OCI-LY1 (cell line): ENCODE measurements at regions not wholly inside any gene's neighbourhood (a gene's known extent, or its start where the extent isn't known, plus 50 kb on each side); places are given as distances from the start of the nearest gene placed in this dataset.
"Not testable (repeated sequence)": the region's sequence is repeated elsewhere in the genome, so short reads cannot be mapped to it uniquely, and the experiment has no call there.

Experiments
- H2AFZ ChIP-seq: fragments of 200-600 bp; sonication (generic), shearing (Covaris generic); 2 replicates; pipeline ENCODE4 v1.6.0; 2014; ENCODE audit warnings: antibody characterized with exemption, mild to moderate bottlenecking, low read length
- H3F3A ChIP-seq: fragments of 200-600 bp; sonication (generic), shearing (Covaris generic); 2 replicates; pipeline ENCODE4 v1.6.0; 2014; ENCODE audit warnings: mild to moderate bottlenecking, antibody characterized with exemption, low read length, moderate library complexity; ENCODE audit not compliant: insufficient read depth
- H3K27ac ChIP-seq: fragments of 200-600 bp; sonication (generic); 2 replicates; pipeline ENCODE4 v1.5.1; 2014; ENCODE audit warnings: low read length, mixed run types, mild to moderate bottlenecking, low read depth; ENCODE audit not compliant: poor library complexity, severe bottlenecking
- H3K27me3 ChIP-seq: fragments of 200-600 bp; sonication (generic); 2 replicates; pipeline ENCODE4 v1.6.0; 2014; ENCODE audit warnings: antibody characterized with exemption, mild to moderate bottlenecking, low read length, moderate library complexity; ENCODE audit not compliant: insufficient read depth
- H3K36me3 ChIP-seq: fragments of 200-600 bp; sonication (generic); 2 replicates; pipeline ENCODE4 v1.6.1; 2014; ENCODE audit warnings: mild to moderate bottlenecking, antibody characterized with exemption, low read length, moderate library complexity, mixed read lengths; ENCODE audit not compliant: insufficient read depth
- H3K4me1 ChIP-seq: fragments of 200-600 bp; sonication (generic); 2 replicates; pipeline ENCODE4 v1.5.1; 2014; ENCODE audit warnings: mild to moderate bottlenecking, low read length, moderate library complexity; ENCODE audit not compliant: insufficient read depth, severe bottlenecking
- H3K4me2 ChIP-seq: fragments of 200-600 bp; sonication (generic), shearing (Covaris generic); 2 replicates; pipeline ENCODE4 v1.6.1; 2014; ENCODE audit warnings: low read length
- H3K4me3 ChIP-seq: fragments of 200-600 bp; sonication (generic); 2 replicates; pipeline ENCODE4 v1.5.1; 2014; ENCODE audit warnings: low read length, low read depth, mild to moderate bottlenecking, mixed read lengths; ENCODE audit not compliant: poor library complexity, severe bottlenecking
- H3K79me2 ChIP-seq: fragments of 200-600 bp; shearing (Covaris generic); 2 replicates; pipeline ENCODE4 v1.6.1; 2016; ENCODE audit warnings: mixed run types, low read length, mixed read lengths; ENCODE audit not compliant: insufficient read depth
- H3K9ac ChIP-seq: fragments of 200-600 bp; sonication (generic), shearing (Covaris generic); 2 replicates; pipeline ENCODE4 v1.6.1; 2014; ENCODE audit warnings: mild to moderate bottlenecking, low read length, mixed read lengths
- H3K9me2 ChIP-seq: fragments of 200-600 bp; sonication (generic), shearing (Covaris generic); 2 replicates; pipeline ENCODE4 v1.6.1; 2014; ENCODE audit warnings: low read depth, mild to moderate bottlenecking, low read length, mixed read lengths
- H3K9me3 ChIP-seq: fragments of 200-600 bp; shearing (Covaris generic); 2 replicates; pipeline ENCODE4 v1.6.1; 2014; ENCODE audit warnings: low read length, mixed read lengths
- H4K20me1 ChIP-seq: fragments of 200-600 bp; sonication (generic), shearing (Covaris generic); 2 replicates; pipeline ENCODE4 v1.6.0; 2016; ENCODE audit warnings: mild to moderate bottlenecking, low read length; ENCODE audit not compliant: insufficient read depth
- CTCF ChIP-seq: fragments of 200-600 bp; sonication (generic), shearing (Covaris generic); IDR thresholded peaks from 2 replicates; pipeline ENCODE4 v1.5.1; 2017; ENCODE audit warnings: mild to moderate bottlenecking, antibody characterized with exemption, low read length, moderate library complexity, mixed read lengths
- EZH2 ChIP-seq: fragments of 200-600 bp; sonication (generic), shearing (Covaris generic); IDR thresholded peaks from 2 replicates; pipeline ENCODE4 v1.8.0; 2017; ENCODE audit warnings: borderline replicate concordance, mixed run types, mild to moderate bottlenecking, antibody characterized with exemption, low read length, moderate library complexity, mixed read lengths

GRCh38 chr10:44280226-44281014, 104.5 kb downstream of the CXCL12 start:
- H3K27ac ChIP-seq = no peak overlapping the region
- H3K36me3 ChIP-seq = no peaks in the 10 kb centered on the region
- H3K79me2 ChIP-seq = no peaks in the 10 kb centered on the region
- H3K4me2 ChIP-seq = no peak overlapping the region
- H3K9me2 ChIP-seq = no peaks in the 10 kb centered on the region
- no peak overlapping the region for H3K9ac ChIP-seq
- H3K4me3 ChIP-seq = no peak overlapping the region
- H3K27me3 ChIP-seq = no peaks in the 10 kb centered on the region
- H3F3A ChIP-seq = no peaks in the 10 kb centered on the region
- H3K4me1 ChIP-seq = no peaks in the 10 kb centered on the region
- TF ChIP-seq EZH2 = no peak
- no peak for TF ChIP-seq CTCF
- no peaks in the 10 kb centered on the region for H3K9me3 ChIP-seq
- no peak overlapping the region for H2AFZ ChIP-seq
- H4K20me1 ChIP-seq = no peaks in the 10 kb centered on the region

GRCh38 chr10:44279426-44280126, 105.3 kb downstream of the CXCL12 start:
- Histone ChIP-seq H3K36me3 (no peaks in the 10 kb centered on the region), H3K4me1 (no peaks in the 10 kb centered on the region), H3K27ac (no peak overlapping the region), H3K4me2 (no peak overlapping the region), H3K79me2 (no peaks in the 10 kb centered on the region), H4K20me1 (no peaks in the 10 kb centered on the region), H2AFZ (no peak overlapping the region), H3K9me3 (no peaks in the 10 kb centered on the region), H3K27me3 (no peaks in the 10 kb centered on the region), H3K9me2 (no peaks in the 10 kb centered on the region), H3K9ac (no peak overlapping the region), H3F3A (no peaks in the 10 kb centered on the region), H3K4me3 (no peak overlapping the region)
- TF ChIP-seq EZH2 (no peak), CTCF (no peak)

- no peak overlapping the region for H3K4me2 ChIP-seq
Observed at GRCh38 chr10:44278837-44279324, 106.0 kb downstream of the CXCL12 start.

GRCh38 chr10:44268435-44268948, 116.4 kb downstream of the CXCL12 start:
- H3K9me3 ChIP-seq, H3K79me2 ChIP-seq, H3K4me1 ChIP-seq, H3K9ac ChIP-seq, H4K20me1 ChIP-seq, H3F3A ChIP-seq, H2AFZ ChIP-seq, H3K4me2 ChIP-seq, H3K36me3 ChIP-seq, H3K27ac ChIP-seq, H3K9me2 ChIP-seq, H3K27me3 ChIP-seq, H3K4me3 ChIP-seq: not testable (repeated sequence)

More at GRCh38 chr10:44278837-44279324, 106.0 kb downstream of the CXCL12 start:
- H3K79me2 ChIP-seq = no peaks in the 10 kb centered on the region
- no peak overlapping the region for H3K27ac ChIP-seq
- H4K20me1 ChIP-seq = no peaks in the 10 kb centered on the region
- H3K9me2 ChIP-seq = no peaks in the 10 kb centered on the region
- no peaks in the 10 kb centered on the region for H3F3A ChIP-seq
- no peaks in the 10 kb centered on the region for H3K4me1 ChIP-seq
- H3K4me3 ChIP-seq = no peak overlapping the region
- H3K36me3 ChIP-seq = no peaks in the 10 kb centered on the region
- TF ChIP-seq EZH2 (no peak), CTCF (no peak)
- no peak overlapping the region for H2AFZ ChIP-seq
- no peaks in the 10 kb centered on the region for H3K9me3 ChIP-seq
- H3K27me3 ChIP-seq = no peaks in the 10 kb centered on the region
- no peak overlapping the region for H3K9ac ChIP-seq
